Hematopoietic multipotent progenitor cell treated with erythropoietin and hydrocortisone succinate and interleukin-3 and kit ligand, for 8 days (in vitro differentiated cells): ENCODE measurements at regions not wholly inside any gene's neighbourhood (a gene's known extent, or its start where the extent isn't known, plus 50 kb on each side); places are given as distances from the start of the nearest gene placed in this dataset.
"Not testable (repeated sequence)": the region's sequence is repeated elsewhere in the genome, so short reads cannot be mapped to it uniquely, and the experiment has no call there.

Source experiments
- DNase-seq: peaks from one replicate; pipeline ENCODE4 v3.0.0-alpha.2; 2015

DNA sequence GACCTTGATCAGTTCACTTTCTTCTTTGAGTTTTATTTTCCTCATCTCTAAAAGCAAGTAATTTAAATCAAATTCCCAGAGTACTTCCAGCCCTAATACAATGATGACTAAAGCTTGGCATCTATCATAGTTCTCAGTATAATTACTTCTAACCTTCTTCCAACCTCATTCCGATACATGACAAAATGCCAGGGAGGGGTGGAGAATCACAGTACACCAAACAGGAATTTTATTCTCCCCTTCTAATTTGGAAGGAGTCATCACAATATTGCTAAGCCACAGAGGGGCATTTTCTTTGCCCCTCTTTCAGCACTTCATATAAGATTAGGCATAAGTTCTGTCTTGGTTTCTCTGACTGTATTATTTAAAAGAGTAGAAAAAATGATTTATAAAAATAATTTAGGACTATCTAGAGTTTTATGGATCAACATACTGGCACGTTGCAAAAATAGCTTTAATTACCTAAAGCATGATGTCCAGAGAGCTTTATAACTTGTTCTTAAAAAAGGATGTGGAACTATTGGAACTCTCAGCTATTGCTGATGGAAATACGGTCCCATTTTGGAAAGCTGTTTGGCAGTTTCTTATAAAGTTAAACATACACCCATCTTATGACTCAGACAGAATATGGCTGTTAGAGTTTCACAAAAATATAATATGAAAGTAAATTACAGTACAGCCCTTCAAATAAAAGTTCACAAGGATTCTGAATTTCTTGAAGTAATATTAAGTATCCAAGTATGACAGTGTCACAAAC is 86.9 kb upstream of the UBE2E2 start:
- DNase-seq = no peak

DNA sequence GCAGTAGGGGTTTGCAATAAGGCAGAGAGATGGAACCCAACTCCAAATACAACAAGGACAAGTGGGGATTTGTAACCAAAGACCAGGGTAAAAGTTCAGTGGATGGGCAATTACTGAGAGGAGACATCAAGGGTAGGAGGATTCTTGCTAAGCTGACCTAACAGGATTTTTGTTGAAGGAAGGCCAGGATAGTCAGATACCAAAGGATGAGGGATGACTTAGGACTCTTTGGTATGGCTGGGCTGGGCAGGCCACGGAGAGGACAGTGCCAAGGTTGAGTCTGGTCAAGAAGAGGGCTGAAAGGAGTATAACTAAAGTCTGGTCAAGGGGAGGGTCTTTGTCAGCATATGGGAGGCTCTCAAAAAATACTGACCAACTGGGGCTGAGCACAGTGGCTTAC is 85.3 kb upstream of the UBE2E2 start:
- DNase-seq = no peak

DNA sequence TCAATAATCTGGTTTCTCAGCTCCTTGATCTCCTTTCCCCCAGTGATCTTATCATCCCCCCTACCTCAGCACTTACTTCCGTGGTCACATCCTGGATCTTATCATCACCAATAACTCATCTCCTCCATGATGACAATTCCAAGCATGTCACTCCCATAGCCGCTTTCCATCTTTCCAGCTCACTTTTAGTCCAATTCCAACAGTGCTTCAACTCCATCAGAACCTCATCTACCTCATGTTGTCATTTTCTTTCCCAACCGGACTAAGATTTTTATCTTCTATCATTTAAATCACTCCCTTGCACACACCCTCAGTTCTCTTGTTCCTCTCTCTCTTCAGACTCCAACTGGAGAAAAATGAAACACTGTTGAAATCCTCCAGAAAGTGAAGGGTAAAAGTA is 75.9 kb upstream of the UBE2E2 start:
- no peak for DNase-seq

DNA sequence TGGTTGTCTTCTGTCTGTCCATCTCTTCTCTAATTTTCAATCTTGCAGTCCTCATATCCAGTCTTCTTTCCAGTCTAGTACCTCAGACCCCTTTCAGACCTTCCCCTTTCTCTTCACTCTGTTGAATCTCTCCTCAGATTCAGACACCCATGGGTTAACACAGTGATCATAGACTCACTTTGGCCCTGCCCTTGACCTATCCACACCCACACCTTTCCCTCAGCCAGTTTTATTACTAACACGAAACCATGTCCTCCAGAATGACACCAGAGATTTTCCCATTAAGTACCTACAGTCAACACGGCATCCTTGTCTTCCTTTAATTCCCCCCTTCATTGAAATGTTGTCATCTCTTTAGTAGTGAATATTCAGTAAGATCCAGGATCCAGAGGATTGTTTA is 74.5 kb upstream of the UBE2E2 start:
- no peak for DNase-seq

DNA sequence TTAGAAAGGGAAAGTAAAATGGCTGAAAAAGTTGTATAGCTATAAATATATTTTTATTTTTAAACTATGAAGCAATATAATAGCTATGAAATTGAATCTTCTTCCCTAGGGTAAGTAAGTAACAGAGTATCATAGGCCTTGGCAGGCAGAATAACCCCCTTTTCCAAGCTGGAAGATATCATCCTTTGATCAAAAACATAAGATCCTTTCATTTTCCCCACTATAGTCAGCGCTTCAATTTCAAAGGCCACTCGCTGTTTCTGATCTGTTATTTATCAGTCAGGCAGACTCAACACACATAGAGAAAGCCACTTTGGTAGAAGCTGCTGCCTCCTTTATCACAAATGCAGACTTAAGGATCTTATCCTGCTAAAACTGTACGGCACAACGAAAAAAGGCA is 74.0 kb upstream of the UBE2E2 start:
- DNase-seq = no peak

DNA sequence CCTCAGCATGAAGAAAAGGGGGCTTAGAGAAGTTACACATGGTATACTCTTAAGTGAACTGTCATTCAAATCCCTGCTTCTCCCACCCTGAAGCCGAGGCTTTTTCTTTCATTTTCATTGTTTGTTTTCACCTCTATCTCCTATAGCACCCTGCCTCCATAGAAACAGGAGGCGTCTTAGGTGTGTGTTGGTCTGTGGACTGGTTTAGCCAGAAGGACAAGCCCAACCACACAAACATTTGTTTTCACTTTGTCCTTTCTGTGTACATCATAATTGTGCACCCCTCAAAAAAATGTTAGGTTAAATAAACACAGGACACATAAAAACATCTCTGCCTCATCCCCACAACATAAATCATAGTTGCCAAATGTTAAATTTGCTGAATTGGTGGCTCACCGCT is 73.3 kb upstream of the UBE2E2 start:
- DNase-seq = no peak

DNA sequence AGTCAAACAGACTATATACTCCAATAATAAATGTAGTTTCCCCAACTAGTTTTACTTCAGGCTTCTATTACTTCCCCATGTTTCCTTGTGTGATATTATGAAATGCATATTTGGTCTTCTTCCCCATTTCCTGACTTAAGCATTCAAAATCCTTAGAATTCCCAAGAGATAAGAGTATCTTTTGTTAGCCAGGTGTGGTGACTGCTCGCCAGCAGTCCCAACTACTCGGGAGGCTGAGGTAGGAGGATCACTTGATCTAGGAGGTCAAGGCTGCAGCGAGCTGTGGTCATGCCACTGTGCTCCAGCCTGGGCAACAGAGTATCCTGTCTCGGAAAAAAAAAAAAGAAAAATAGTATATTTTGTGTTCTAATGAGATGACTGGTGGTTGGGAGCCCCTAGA is 72.7 kb upstream of the UBE2E2 start:
- no peak for DNase-seq

DNA sequence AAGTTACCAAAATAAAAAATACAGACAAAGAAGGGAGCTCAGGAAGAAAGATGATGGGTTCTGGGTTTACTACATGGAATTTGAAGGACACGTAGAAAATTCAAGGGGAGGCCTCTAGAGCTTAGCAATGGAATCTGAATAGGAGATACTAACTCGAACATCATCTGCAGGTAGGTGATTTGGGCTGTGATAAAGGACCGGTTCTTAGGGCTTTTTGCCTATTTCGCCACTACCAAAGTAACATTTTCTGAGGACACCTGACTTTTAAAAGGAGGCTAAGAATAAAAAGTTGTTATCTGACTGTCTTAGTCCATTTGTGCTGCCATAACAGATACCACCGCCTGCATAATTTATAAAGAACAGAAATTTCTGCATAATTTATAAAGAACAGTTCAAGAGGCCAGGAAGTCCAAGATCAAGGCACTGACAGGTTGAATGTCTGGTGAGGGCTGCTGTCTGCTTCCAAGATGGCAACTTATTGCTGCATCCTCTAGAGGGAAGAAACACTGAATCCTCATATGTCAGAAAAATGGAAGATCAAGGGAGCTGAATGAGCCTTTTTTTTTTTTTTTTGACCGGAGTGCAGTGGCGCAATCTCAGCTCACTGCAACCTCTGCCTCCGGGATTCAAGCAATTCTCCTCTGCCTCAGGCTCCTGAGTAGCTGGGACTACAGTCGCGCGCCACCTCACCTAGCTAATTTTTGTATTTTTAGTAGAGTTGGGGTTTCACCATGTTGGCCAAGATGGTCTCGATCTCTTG is 67.9 kb upstream of the UBE2E2 start:
- no peak for DNase-seq

DNA sequence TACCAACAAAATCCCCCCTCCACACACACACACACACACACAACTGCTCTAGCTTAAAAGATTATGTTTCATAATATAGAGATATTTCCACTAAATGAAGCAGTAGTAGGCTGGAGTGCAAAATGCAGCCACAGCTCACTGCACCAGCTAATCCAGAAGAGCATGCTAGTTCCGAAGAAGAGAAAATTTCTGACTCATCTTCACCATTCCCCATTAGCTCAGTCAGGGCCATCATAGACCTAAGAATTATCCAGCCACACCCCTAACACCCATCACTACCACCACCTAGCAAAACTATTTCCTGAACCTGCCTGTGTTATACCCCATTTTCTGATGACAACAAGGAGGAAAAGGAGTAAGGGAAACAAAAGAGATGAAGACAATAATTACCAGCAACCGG is 67.1 kb upstream of the UBE2E2 start:
- DNase-seq = no peak

DNA sequence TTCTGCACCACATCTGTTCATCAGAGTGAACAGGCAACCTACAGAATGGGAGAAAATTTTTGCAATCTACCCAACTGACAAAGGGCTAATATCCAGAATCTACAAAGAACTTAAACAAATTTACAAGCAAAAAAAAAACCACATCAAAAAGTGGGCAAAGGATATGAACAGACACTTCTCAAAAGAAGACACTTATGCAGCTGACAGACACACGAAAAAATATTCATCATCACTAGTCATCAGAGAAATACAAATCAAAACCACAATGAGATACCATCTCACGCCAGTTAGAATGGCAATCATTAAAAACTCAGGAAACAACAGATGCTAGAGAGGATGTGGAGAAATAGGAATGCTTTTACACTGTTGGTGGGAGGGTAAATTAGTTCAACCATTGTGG is 59.1 kb upstream of the UBE2E2 start:
- DNase-seq = not testable (repeated sequence)

DNA sequence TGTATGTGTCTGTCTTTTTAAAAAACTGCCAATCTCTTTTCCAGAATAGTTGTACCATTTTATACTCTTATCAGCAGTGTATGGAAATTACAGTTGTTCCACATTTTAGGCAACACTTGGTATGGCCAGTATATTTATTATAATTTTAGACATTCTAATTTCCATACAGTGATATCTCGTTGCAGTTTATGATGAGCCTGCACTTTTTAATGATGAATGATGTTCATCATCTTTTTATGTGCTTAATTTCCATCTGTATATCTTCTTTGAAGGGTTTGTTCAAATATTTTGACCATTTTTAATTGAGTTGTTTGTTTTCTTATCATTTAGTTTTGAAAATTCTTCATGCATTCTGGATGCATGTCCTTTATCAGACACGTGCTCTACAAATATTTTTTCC is 57.0 kb upstream of the UBE2E2 start:
- no peak for DNase-seq

DNA sequence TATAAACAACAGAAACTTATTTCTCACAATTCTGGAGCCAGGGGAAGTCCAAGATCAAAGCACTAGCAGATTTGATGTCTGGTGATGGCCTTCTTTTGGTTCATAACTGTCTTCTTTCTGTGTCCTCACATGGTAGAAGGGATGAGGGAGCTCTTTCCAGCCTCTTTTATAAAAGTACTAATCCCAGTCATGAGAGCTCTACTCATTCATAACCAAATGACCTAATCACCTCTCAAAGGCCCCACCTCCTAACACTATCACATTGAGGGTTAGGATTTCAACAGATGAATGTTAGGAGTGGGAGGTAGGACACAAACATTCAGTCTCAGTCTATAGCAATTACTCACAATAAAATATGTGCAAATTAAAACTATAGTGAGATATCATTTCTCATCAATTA is 50.1 kb upstream of the UBE2E2 start:
- no peak for DNase-seq
